ENCODE measurements at regions not wholly inside any gene's neighbourhood (a gene's known extent, or its start where the extent isn't known, plus 50 kb on each side); places are given as distances from the start of the nearest gene placed in this dataset.

GRCh38 chr4:151950993-151951670 lies 190.3 kb upstream of the GATB start:
- H3K9me3 Mint-ChIP-seq: peaks cover 7 to 17% (median 10%) of the 10 kb centered on the region in 3 donors
- no peak overlapping the region for H3K27ac Mint-ChIP-seq
- H3K36me3 Mint-ChIP-seq: no peaks in the 10 kb centered on the region
- H3K4me1 Mint-ChIP-seq: no peaks in the 10 kb centered on the region
- H3K4me3 Mint-ChIP-seq: no peak overlapping the region
- peaks cover 6% of the 10 kb centered on the region for H3K27me3 Mint-ChIP-seq

- Mint-ChIP-seq H3K36me3 (no peaks in the 10 kb centered on the region), H3K27ac (no peak overlapping the region), H3K4me1 (no peaks in the 10 kb centered on the region), H3K9me3 (peaks cover 11 to 28% (median 16%) of the 10 kb centered on the region in 3 donors), H3K27me3 (peaks cover 4% of the 10 kb centered on the region), H3K4me3 (no peak overlapping the region)
These were observed 187.7 kb upstream of the GATB start for GRCh38 chr4:151948351-151949016.

GRCh38 chr4:151946718-151947117 lies 185.9 kb upstream of the GATB start:
- Mint-ChIP-seq H3K27me3 (peaks cover 3% of the 10 kb centered on the region), H3K27ac (no peak overlapping the region), H3K4me1 (no peaks in the 10 kb centered on the region), H3K9me3 (peaks cover 11 to 28% (median 16%) of the 10 kb centered on the region in 3 donors), H3K36me3 (no peaks in the 10 kb centered on the region), H3K4me3 (no peak overlapping the region)

GRCh38 chr4:151942971-151943370 lies 182.2 kb upstream of the GATB start:
- peaks cover 0 to 2% (median 0%) of the 10 kb centered on the region in 3 donors for H3K4me1 Mint-ChIP-seq
- no peak overlapping the region for H3K27ac Mint-ChIP-seq
- peaks cover 8 to 24% (median 24%) of the 10 kb centered on the region in 3 donors for H3K9me3 Mint-ChIP-seq
- H3K27me3 Mint-ChIP-seq: peaks cover under 1% of the 10 kb centered on the region
- H3K4me3 Mint-ChIP-seq: no peak overlapping the region
- H3K36me3 Mint-ChIP-seq: peaks cover 2% of the 10 kb centered on the region

GRCh38 chr4:151940926-151941617 lies 180.3 kb upstream of the GATB start:
- H3K4me3 Mint-ChIP-seq: no peak overlapping the region
- H3K27ac Mint-ChIP-seq: peak overlapping the region in 1 of 3 donors; percentile 53
- H3K9me3 Mint-ChIP-seq: peaks cover 4 to 13% (median 11%) of the 10 kb centered on the region in 3 donors
- H3K27me3 Mint-ChIP-seq: peaks cover 10% of the 10 kb centered on the region
- H3K4me1 Mint-ChIP-seq: peaks cover 0 to 2% (median 0%) of the 10 kb centered on the region in 3 donors
- peaks cover 2% of the 10 kb centered on the region for H3K36me3 Mint-ChIP-seq

- Mint-ChIP-seq H3K4me3 (no peak overlapping the region), H3K27ac (no peak overlapping the region)
These were observed 179.5 kb upstream of the GATB start for GRCh38 chr4:151940291-151940690.

GRCh38 chr4:151939670-151940069 lies 178.9 kb upstream of the GATB start:
- Mint-ChIP-seq H3K4me3 (no peak overlapping the region), H3K9me3 (peaks cover 2 to 9% (median 2%) of the 10 kb centered on the region in 3 donors), H3K27me3 (peaks cover 10% of the 10 kb centered on the region), H3K4me1 (peaks cover 0 to 2% (median 0%) of the 10 kb centered on the region in 3 donors), H3K27ac (no peak overlapping the region), H3K36me3 (peaks cover 2% of the 10 kb centered on the region)

More at GRCh38 chr4:151940291-151940690, 179.5 kb upstream of the GATB start:
- Mint-ChIP-seq H3K27me3 (peaks cover 10% of the 10 kb centered on the region), H3K36me3 (peaks cover 2% of the 10 kb centered on the region), H3K4me1 (peaks cover 0 to 2% (median 0%) of the 10 kb centered on the region in 3 donors), H3K9me3 (peaks cover 4 to 9% (median 8%) of the 10 kb centered on the region in 3 donors)

- Mint-ChIP-seq H3K27ac (no peak overlapping the region), H3K36me3 (peaks cover 2% of the 10 kb centered on the region), H3K27me3 (peaks cover 11% of the 10 kb centered on the region), H3K4me1 (peaks cover 0 to 2% (median 0%) of the 10 kb centered on the region in 3 donors), H3K4me3 (no peak overlapping the region), H3K9me3 (peaks cover 0 to 4% (median 0%) of the 10 kb centered on the region in 3 donors)
These were observed 174.6 kb upstream of the GATB start for GRCh38 chr4:151935411-151935810.

- H3K4me1 Mint-ChIP-seq: peaks cover 0 to 2% (median 0%) of the 10 kb centered on the region in 3 donors
- H3K9me3 Mint-ChIP-seq: peaks cover 0 to 4% (median 0%) of the 10 kb centered on the region in 3 donors
- no peak overlapping the region for H3K27ac Mint-ChIP-seq
- peaks cover 2% of the 10 kb centered on the region for H3K36me3 Mint-ChIP-seq
- H3K4me3 Mint-ChIP-seq: no peak overlapping the region
- H3K27me3 Mint-ChIP-seq: peaks cover 11% of the 10 kb centered on the region
These were observed 174.0 kb upstream of the GATB start for GRCh38 chr4:151934766-151935165.

- Mint-ChIP-seq H3K27me3 (peaks cover 11% of the 10 kb centered on the region), H3K36me3 (peaks cover 2% of the 10 kb centered on the region), H3K4me1 (no peaks in the 10 kb centered on the region), H3K27ac (no peak overlapping the region), H3K4me3 (no peak overlapping the region), H3K9me3 (peaks cover 0 to 4% (median 0%) of the 10 kb centered on the region in 3 donors)
These were observed 172.5 kb upstream of the GATB start for GRCh38 chr4:151933122-151933827.

- Mint-ChIP-seq H3K9me3 (peaks cover 0 to 5% (median 0%) of the 10 kb centered on the region in 3 donors), H3K27ac (peak overlapping the region in 1 of 3 donors; percentile 42), H3K4me1 (no peaks in the 10 kb centered on the region), H3K36me3 (peaks cover 2% of the 10 kb centered on the region), H3K4me3 (no peak overlapping the region), H3K27me3 (peaks cover 3% of the 10 kb centered on the region)
These were observed 170.8 kb upstream of the GATB start for GRCh38 chr4:151931563-151931962.

- peaks cover 2% of the 10 kb centered on the region for H3K36me3 Mint-ChIP-seq
- no peaks in the 10 kb centered on the region for H3K4me1 Mint-ChIP-seq
- H3K4me3 Mint-ChIP-seq: no peak overlapping the region
- H3K27me3 Mint-ChIP-seq: peaks cover 1% of the 10 kb centered on the region
- no peak overlapping the region for H3K27ac Mint-ChIP-seq
- H3K9me3 Mint-ChIP-seq: peaks cover 0 to 7% (median 0%) of the 10 kb centered on the region in 3 donors
These were observed 169.6 kb upstream of the GATB start for GRCh38 chr4:151930372-151930771.

- peaks cover 1% of the 10 kb centered on the region for H3K27me3 Mint-ChIP-seq
- H3K9me3 Mint-ChIP-seq: peaks cover 0 to 7% (median 0%) of the 10 kb centered on the region in 3 donors
- no peak overlapping the region for H3K4me3 Mint-ChIP-seq
- H3K36me3 Mint-ChIP-seq: peaks cover 2% of the 10 kb centered on the region
- H3K27ac Mint-ChIP-seq: no peak overlapping the region
- H3K4me1 Mint-ChIP-seq: no peaks in the 10 kb centered on the region
These were observed 167.3 kb upstream of the GATB start for GRCh38 chr4:151928112-151928511.

- Mint-ChIP-seq H3K4me1 (no peaks in the 10 kb centered on the region), H3K27me3 (peaks cover 5% of the 10 kb centered on the region), H3K36me3 (no peaks in the 10 kb centered on the region), H3K27ac (no peak overlapping the region), H3K9me3 (peaks cover 0 to 2% (median 0%) of the 10 kb centered on the region in 3 donors), H3K4me3 (no peak overlapping the region)
These were observed 162.0 kb upstream of the GATB start for GRCh38 chr4:151922811-151923210.
